HG02938 (cell line): ENCODE measurements at regions not wholly inside any gene's neighbourhood (a gene's known extent, or its start where the extent isn't known, plus 50 kb on each side); places are given as distances from the start of the nearest gene placed in this dataset.
"Not testable (repeated sequence)": the region's sequence is repeated elsewhere in the genome, so short reads cannot be mapped to it uniquely, and the experiment has no call there.

ENCODE experiments used
- ATAC-seq: cut with Tn5 transposase; IDR thresholded peaks from one replicate; pipeline ENCODE4 v1.9.1; 2021; ENCODE audit warnings: mild to moderate bottlenecking, moderate library complexity; ENCODE audit not compliant: unreplicated experiment

- no peak for ATAC-seq
These were observed 1709.6 kb upstream of the WWC1 start for GRCh38 chr5:166581826-166582225.

DNA sequence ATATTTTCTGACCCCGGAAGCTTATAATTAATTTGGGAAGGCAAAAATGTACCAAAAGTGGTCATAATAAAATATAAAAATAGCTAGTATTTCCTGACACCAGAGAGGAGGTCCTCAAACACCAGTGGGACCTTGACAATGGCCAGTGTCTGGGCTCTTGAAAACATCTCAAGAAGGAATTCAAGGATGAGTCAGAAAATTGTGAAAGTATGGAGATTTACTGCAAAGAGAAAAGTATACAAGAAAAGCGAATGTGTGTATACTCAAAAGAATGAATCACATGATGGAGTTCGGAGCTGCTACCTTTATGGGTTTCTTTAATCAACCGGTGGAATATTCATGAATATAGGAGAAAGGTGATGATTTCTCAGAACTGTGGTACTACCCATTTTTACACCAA lies 1709.0 kb upstream of the WWC1 start:
- no peak for ATAC-seq

DNA sequence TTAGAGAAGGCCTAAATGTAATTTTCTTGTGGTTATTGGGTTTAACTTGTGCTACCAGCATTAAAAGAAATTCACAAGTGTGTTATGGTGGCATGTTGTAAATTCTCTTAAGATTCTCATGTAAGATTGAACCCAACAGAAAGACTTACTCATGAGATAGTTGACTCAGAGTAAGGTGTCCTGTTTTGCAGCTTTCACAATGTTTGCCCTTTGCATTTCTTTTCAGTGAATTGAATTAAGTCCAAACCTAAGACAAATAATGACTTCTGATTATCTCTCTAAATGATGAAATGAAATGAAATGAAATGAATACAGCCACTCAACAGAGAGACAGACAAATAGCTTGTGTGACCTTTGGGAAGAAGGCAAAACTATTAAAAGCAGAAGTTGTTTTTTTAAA lies 1696.9 kb upstream of the WWC1 start:
- ATAC-seq = no peak

DNA sequence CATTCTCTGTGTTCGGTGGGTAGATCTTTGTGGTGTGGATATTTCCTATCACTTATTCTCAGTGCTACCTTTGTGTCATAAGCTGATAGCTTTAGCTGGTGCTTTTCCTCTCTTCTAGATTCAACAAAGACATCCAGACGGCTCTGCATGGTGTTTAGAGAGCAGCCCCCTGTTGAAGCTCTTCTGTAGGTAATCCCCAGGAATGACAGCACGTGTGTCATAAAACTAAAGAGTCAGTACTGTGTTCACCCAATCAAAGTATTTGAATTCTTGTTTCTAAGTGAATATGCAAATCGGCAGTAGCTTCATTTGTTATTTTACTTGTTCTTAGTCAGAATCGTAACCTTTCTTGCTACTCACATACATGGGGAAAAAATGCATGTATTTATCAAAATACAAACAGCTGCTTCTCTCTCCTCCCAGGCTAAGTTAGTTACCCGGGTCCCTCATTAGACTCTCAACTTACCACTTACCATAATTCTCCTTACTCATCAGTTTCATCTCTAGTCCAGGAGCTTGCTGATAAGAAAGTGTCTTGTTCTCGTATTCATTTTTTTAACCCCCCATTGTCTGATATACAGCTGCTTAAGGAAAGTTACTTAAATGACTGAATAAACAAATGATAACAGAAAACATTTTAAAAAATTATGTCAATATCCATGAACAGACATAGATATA lies 1696.0 kb upstream of the WWC1 start:
- no peak for ATAC-seq

DNA sequence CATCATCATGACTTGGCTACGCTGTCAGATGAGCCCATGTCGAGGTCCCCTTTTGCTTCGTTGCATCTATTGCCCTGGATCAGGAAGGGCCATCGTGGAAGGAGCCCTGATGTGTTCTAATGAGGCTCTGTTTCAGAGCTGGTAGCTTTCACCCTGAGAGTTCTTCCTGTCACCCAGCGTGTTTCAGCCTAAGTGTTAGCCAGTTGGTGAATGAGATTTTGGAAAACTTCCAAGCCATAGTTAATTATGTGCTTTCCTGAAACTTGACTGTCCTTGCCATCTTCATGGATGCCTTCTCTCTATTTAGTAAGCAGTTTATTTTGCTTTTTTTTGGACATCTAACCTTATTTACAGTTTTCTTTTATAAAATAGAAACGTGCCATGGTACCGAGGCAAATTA lies 1695.4 kb upstream of the WWC1 start:
- ATAC-seq = no peak

DNA sequence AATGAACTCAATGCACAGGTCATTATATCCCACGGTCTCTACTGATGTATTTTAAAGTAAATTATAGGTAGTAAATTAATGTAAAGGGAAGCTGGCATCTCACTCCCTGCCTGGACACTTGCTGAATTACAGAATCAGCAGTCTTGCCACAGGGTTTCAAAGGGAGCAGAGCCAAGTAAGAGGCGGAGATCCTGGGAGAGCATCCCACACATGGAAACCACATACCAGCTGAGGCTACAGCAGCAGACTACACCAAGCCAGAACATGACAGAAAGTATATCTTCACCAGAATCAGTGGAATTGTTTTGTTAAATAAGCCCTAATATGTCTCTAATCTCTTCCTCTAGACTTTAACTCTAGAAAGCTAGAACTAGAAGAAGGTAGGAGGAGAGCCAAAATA lies 1689.2 kb upstream of the WWC1 start:
- no peak for ATAC-seq

DNA sequence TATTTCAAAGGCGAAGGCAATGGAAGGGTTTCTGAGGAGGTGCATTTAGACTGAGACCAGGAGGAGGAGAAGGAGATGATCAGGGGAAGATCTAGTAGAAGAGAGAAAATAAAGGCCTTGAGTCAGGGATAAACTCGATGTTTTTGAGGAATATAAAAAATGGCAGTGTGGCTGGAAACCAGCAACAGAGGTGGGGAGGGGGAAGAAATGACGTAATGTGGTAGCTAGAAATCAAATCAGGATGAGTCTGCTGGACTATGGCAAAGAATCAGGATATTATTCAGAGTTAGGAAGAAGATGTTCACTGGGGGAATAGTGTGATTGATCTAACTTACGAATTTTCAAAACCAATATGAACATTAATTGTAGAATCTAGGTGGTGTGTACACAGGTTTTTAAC lies 1673.9 kb upstream of the WWC1 start:
- ATAC-seq = no peak

GRCh38 chr5:166618526-166618925 lies 1672.9 kb upstream of the WWC1 start:
- no peak for ATAC-seq

DNA sequence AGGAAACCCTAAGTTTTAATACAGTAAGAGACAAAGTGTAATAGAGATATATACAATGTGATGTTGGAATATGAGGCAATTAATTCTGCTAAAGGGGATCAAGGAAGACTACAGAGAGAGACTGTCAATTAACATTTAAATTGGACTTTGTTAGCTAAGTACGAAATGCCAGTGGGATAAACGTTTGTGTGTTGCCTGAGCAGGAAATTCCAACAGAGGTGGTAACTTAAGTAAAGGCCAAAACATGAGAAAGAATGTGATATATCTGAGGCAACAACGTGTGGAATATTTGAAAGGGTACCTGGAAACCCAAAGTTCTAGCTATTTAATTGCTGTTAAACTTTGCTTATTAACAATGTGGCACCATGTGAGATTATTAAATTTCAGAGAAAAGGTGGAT lies 1666.9 kb upstream of the WWC1 start:
- ATAC-seq = no peak

GRCh38 chr5:166625210-166625865 lies 1666.1 kb upstream of the WWC1 start:
- no peak for ATAC-seq

DNA sequence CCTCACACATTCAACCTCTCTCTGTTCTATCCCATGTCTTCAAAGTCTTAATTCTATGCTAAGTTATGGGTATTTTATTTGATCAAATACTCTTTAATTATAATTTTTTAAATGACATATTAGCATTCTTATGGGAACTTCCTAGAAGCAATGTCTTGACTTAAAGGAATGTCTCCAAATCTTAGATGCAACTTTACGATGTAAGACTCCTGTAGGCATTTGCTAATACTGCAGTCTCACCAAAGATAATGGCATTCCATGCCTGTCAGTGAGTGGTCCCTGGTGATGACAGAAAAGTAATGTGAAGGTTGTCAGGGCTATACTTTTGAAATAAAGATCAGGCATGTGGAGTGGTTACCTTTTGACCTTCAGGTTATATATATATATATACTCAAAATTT lies 1654.2 kb upstream of the WWC1 start:
- ATAC-seq = no peak

- ATAC-seq = no peak
These were observed 1652.3 kb upstream of the WWC1 start for GRCh38 chr5:166639151-166639550.

- not testable (repeated sequence) for ATAC-seq
These were observed 1651.3 kb upstream of the WWC1 start for GRCh38 chr5:166640136-166640535.

GRCh38 chr5:166648736-166649135 lies 1642.7 kb upstream of the WWC1 start:
- ATAC-seq = no peak

DNA sequence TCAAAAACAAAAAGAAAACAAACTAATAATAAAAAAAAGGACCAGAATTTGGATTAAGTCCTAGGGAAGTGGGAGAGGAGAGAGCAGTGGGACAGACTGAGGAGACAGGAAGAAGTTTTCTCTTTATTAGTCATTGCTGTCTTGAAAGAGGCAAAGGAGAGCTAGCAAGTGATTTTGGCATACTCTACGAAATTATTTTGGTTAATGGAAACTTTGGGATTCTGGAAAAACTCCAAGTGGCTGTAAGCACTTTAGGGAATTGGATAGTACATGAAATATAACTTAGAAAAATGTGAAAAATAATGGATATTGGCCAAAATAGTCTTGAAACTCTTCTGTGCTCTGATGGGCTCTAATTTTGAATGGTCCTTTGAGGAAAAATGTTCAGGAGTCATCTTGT lies 1641.8 kb upstream of the WWC1 start:
- ATAC-seq = no peak

DNA sequence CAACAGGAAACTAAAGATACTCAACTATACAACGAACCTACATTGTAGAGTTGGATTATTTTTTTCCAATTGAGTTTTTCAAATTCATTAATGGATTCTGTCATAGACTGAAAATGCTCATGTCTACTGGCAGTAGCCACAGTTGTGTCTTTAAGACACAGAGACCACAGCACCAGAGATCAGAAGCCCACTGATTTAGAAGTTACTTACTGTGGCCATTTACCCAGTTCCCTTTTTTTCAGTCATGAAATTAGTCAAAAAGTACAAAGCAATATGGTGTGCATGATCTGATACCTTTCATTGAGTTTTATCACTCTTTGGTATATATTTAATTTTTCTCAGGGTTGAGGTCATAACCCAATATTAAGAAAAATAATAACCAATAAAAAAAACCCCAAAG lies 1640.2 kb upstream of the WWC1 start:
- ATAC-seq = no peak

DNA sequence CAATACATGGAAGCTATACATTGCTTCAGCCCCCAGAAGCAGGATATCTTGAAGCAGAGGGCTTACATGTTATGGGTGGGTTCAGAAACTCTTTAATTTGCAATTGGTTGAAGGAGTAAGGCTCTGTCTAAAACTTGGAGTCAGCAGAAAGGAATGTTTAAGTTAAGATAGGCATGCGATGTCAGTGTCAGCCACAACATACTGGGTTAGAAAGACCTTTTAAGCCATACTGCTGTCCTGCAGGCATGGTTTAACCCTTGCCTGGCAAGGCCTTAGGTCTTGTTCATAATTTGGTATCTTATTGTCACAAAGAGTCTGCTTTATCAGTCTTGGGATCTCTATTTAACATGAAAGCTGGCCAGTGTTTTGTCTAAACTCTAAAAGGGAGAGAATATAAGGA lies 1619.6 kb upstream of the WWC1 start:
- ATAC-seq = no peak

GRCh38 chr5:166672431-166672830 lies 1619.0 kb upstream of the WWC1 start:
- no peak for ATAC-seq

- ATAC-seq = no peak
These were observed 1613.6 kb upstream of the WWC1 start for GRCh38 chr5:166677891-166678290.

GRCh38 chr5:166679331-166679730 lies 1612.1 kb upstream of the WWC1 start:
- ATAC-seq = no peak

DNA sequence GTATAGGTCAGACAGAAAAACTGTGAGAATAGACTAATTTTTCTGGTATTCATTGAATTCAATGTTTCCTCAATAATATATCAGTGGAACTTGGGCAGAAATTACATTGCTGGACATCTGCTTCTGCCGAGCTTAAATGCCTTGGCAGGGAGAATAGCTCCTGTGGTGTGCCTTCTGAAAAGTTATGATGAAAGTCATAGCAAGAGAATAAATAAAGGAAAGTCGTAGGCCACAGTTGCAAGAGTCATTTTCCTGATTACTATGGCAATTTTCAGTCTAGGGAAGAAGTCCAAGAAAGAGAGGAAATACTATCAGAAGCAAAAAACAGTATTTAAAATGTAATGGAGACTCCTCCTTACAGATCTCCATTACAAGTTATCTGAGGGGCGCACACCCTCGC lies 1596.1 kb upstream of the WWC1 start:
- ATAC-seq = no peak

DNA sequence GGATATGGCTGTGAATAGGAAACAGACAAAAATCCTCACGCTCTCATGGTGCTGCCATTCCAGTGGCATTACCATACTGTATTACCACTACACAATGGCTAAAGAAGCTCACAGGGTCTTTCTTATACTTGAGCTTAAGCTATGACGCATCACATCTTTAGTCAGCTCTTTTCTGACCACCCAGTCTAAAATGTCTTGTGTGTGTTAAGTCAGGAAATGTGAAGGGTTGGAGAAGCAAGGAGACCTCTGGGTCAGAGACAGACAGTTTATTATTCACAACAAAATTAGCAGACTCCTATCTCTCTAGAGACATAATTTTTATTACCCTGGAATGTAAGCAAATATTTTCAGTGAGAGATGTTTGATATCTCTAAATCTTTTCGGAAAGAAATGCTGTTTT lies 1583.2 kb upstream of the WWC1 start:
- ATAC-seq = no peak

DNA sequence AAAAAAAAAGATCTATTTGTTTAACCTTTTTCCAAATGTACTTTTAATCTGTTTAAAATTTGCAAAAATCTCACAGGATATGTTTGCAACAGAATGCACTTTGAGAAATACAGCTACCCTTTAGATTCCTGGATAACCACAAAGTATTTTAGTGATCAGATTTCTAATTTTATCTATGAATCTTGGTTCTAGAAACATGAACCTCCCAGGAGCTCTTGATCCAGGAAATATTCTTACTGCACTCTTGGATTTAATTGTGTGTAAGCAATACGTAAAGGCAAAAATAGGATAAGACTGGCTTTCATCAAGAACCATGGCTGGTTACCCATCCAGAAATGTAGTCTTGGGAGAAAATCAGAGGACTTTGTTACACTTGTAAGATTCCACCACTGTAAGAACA lies 1581.8 kb upstream of the WWC1 start:
- ATAC-seq = no peak
